Breast epithelium (tissue), 4 donors: ENCODE measurements at regions not wholly inside any gene's neighbourhood (a gene's known extent, or its start where the extent isn't known, plus 50 kb on each side); places are given as distances from the start of the nearest gene placed in this dataset.
A peak's percentile ranks its signal among the peaks of the same experiment; 100 is the strongest.

Experiments used
- DNase-seq, 2 donors: peaks; one replicate each; pipeline ENCODE4 v3.0.0-alpha.2; 2019; ENCODE audit warnings: low spot score in 2 of 2
- H3K27ac ChIP-seq, 2 donors: fragments of 200-600 bp; sonication (generic) in 1 of 2; one replicate each; pipeline ENCODE4 v1.5.1; 2016 to 2019; ENCODE audit warnings: mild to moderate bottlenecking in 1 of 2
- H3K27me3 ChIP-seq, 2 donors: fragments of 200-600 bp; sonication (generic) in 1 of 2; one replicate each; pipeline versions ENCODE4 v1.5.1 to v1.6.0; 2017 to 2019; ENCODE audit warnings: control low read depth in 1 of 2, mild to moderate bottlenecking in 1 of 2
- H3K36me3 ChIP-seq: fragments of 200-600 bp; one replicate; pipeline ENCODE4 v1.5.1; 2019
- H3K4me1 ChIP-seq, 2 donors: fragments of 200-600 bp; sonication (generic); one replicate each; pipeline ENCODE4 v1.5.1; 2016 to 2019; ENCODE audit warnings: control low read depth in 1 of 2
- H3K4me3 ChIP-seq, 3 donors: fragments of 200-600 bp; sonication (generic); 1 replicate in 2 of 3; 2 replicates in 1 of 3; pipeline ENCODE4 v1.5.1; 2016 to 2019; ENCODE audit warnings: mild to moderate bottlenecking in 3 of 3, moderate library complexity in 2 of 3
- H3K9me3 ChIP-seq, 2 donors: fragments of 200-600 bp; sonication (generic) in 1 of 2; one replicate each; pipeline ENCODE4 v1.5.1; 2016 to 2019; ENCODE audit warnings: control low read depth in 1 of 2
- POLR2A ChIP-seq: fragments of 450-650 bp; IDR thresholded peaks from one replicate; pipeline ENCODE4 v1.6.1; 2016; ENCODE audit warnings: antibody characterized with exemption, mild to moderate bottlenecking, moderate library complexity
- POLR2AphosphoS5 ChIP-seq, 3 donors: sonication (generic); formaldehyde crosslinking; IDR thresholded peaks; one replicate each; pipeline ENCODE4 v1.6.1; 2017; ENCODE audit warnings: antibody characterized with exemption in 3 of 3
- intact Hi-C: fragments of 100-400 bp; cut with DNase I; formaldehyde crosslinking; loops from one replicate; pipeline ENCODE4 v1.15.1; 2023; ENCODE audit warnings: low total_unique reads
- TF ChIP-seq, protein P1 (sequence below), 3 donors: fragments of 450-650 bp; IDR thresholded peaks; one replicate each; pipeline ENCODE4 v1.5.1; 2016 to 2017; ENCODE audit warnings: antibody characterized with exemption in 3 of 3, mild to moderate bottlenecking in 3 of 3, moderate library complexity in 3 of 3

DNA sequence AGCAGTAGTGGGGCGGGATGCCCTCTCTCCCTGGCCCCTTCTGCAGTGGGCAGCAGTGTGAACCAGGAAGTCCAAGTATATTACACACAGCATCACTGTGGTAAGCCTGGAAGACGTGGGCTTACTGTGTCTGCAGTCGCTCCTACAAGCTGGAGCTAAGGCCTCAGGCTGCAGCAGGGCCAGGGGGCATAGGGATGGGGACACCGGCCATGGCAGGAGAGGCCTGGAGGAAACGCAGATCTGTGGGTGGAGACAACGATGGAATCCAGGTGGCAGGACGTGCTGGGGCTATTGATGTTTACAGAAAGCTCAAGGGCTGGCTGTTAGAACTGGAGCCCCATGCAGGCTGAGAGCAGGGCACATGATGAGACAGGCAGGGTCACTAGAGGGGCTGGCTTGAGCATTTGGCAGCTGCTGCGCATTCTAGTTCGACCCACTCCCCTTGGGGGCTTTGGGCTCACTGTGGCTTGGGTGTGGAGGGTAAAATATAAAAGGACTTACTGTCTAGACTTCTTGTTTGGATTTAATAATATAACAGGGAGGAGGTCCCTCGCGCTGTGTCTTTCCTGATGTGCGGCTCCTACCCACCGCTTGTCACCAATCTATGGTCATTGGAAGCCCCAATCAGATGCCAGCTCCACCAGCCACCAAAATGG is 539.5 kb downstream of the TBC1D22A start:
- intact Hi-C loops = no loop called here
- Histone ChIP-seq H3K4me1 (no peaks in the 10 kb centered on the region), H3K27me3 (peaks cover 0 to 11% of the 10 kb centered on the region in 2 donors), H3K27ac (no peak overlapping the region), H3K4me3 (no peak overlapping the region), H3K36me3 (no peaks in the 10 kb centered on the region), H3K9me3 (no peaks in the 10 kb centered on the region)
- DNase-seq = peak in 1 of 2 donors; percentile 33
- TF ChIP-seq POLR2A = no peak
- TF ChIP-seq, protein P1, sequence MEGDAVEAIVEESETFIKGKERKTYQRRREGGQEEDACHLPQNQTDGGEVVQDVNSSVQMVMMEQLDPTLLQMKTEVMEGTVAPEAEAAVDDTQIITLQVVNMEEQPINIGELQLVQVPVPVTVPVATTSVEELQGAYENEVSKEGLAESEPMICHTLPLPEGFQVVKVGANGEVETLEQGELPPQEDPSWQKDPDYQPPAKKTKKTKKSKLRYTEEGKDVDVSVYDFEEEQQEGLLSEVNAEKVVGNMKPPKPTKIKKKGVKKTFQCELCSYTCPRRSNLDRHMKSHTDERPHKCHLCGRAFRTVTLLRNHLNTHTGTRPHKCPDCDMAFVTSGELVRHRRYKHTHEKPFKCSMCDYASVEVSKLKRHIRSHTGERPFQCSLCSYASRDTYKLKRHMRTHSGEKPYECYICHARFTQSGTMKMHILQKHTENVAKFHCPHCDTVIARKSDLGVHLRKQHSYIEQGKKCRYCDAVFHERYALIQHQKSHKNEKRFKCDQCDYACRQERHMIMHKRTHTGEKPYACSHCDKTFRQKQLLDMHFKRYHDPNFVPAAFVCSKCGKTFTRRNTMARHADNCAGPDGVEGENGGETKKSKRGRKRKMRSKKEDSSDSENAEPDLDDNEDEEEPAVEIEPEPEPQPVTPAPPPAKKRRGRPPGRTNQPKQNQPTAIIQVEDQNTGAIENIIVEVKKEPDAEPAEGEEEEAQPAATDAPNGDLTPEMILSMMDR (IDR thresholded peaks at IDR 0.05) = no peak
- no peak for TF ChIP-seq POLR2AphosphoS5 (IDR thresholded peaks at IDR 0.05)

DNA sequence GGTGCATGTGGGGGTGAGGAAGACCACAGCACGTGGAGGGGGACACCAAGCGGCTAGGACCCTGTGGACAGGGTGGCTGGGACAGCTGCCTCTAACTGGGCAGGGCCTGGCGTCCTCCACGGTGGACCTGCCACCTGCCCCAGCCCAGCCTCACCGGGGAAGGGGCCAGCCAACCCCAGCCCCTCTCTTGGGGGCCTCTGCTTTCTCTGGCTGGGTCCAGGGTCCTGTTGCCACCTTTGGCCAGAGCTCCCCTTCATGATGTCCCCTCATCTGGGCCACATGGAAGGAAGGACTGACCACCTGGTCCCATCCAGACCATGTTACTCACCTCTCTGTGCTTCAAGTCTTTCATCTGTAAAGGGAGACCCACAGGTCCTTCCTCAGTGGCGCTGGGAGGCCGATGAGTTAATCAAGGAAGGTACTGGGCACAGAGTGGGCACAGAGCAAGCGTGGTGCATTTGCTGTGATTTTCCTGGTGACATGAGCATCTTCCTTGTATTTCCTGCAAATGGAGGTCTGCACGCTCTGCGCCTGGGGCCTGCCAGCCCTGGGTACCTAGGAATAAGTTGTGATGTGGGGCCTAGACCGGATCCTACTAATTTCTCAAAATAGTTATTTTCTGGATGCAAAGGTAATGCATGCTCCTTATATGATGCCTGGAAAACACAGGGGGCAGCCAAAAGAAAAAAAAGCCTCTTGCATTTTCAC is 538.4 kb downstream of the TBC1D22A start:
- intact Hi-C loops = no loop called here
- no peaks in the 10 kb centered on the region for H3K9me3 ChIP-seq
- peaks cover 0 to 22% of the 10 kb centered on the region in 2 donors for H3K27me3 ChIP-seq
- TF ChIP-seq POLR2AphosphoS5 (IDR thresholded peaks at IDR 0.05) (no peak), POLR2A (no peak)
- TF ChIP-seq, protein P1 (IDR thresholded peaks at IDR 0.05) = no peak
- H3K36me3 ChIP-seq = no peaks in the 10 kb centered on the region
- DNase-seq = no peak
- H3K4me1 ChIP-seq = no peaks in the 10 kb centered on the region
- no peak overlapping the region for H3K27ac ChIP-seq
- no peak overlapping the region for H3K4me3 ChIP-seq

DNA sequence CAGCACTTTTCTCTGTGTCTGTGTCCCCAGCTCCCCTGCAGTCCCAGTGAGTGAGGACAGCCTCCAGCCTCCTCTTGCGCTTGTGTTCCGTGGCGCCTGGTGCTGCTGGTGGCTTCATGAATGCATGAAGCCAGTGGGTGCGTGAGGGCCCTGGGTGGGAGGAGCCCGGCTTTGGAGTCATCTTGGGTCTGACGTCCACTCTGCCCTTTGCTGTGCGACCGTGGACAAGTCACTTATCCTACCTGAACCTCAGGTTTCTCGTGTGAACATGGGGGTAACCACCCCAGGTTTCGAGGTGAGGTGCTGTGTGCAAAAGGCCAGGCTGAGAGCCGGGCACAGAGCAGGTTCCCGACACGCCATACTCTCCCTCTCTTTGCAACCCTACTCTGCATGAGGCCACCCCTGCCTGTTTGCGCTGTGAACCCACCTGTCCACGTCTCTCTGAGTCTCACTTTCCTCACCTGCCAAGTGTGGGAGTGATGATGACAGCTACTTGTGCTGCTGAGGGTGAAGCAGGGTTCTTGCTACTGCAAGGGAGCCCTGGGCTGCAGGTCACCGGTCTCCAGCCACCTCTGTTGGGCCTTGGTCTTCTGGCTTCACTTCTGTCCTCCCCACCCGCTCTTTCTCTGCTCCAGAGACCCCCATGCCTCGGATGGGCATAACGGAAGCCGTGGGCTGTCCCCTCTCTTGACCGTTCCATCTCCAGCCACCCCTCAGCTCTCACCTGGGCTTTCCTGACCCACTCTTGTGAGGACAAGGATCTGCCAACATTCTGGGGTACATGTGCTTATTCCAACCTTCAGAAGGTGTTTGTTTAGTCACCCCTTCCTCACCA is 537.6 kb downstream of the TBC1D22A start:
- no peaks in the 10 kb centered on the region for H3K9me3 ChIP-seq
- H3K27ac ChIP-seq = no peak overlapping the region
- no peaks in the 10 kb centered on the region for H3K4me1 ChIP-seq
- intact Hi-C loops = no loop called here
- H3K36me3 ChIP-seq = no peaks in the 10 kb centered on the region
- H3K27me3 ChIP-seq = peaks cover 0 to 29% of the 10 kb centered on the region in 2 donors
- H3K4me3 ChIP-seq = no peak overlapping the region
- TF ChIP-seq, protein P1 (IDR thresholded peaks at IDR 0.05) = no peak
- TF ChIP-seq POLR2AphosphoS5 (IDR thresholded peaks at IDR 0.05) (no peak), POLR2A (no peak)
- peak in 1 of 2 donors; percentile 24 for DNase-seq

DNA sequence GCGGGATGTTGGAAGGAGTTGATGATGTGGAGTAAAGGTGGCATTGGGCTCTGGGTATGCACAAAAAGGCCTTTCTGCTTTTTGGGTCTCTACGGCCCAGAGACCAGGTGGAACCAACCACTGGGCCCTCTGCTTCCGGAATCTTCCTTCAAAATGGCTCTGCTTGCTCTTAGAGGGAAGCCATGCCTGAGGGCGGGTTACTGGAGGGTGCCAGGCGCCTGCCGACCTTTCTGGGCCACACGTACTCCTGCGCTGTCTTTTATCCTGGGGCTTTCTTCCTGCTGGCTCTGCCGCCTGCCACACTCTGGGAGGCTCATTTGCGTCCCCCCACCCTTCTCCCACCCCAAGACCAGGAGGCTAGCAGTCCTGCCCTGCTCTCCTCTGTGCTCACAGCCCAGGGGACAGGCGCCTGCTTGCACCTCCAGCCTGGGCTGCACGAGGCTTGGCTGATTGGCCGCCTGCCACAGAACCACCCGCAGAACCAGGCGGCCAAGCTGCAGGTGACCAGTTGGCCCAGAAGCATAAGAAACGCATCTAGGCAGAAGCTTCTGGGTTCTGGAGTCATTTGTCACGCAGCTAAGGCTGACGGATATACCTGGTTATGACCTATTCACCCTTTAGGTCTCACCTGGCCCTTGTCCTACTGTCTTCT is 536.9 kb downstream of the TBC1D22A start:
- Histone ChIP-seq H3K27me3 (peaks cover 0 to 36% of the 10 kb centered on the region in 2 donors), H3K4me3 (no peak overlapping the region), H3K36me3 (no peaks in the 10 kb centered on the region), H3K4me1 (no peaks in the 10 kb centered on the region), H3K27ac (no peak overlapping the region), H3K9me3 (no peaks in the 10 kb centered on the region)
- intact Hi-C loops = no loop called here
- TF ChIP-seq, protein P1 (IDR thresholded peaks at IDR 0.05) = no peak
- TF ChIP-seq POLR2A (no peak), POLR2AphosphoS5 (IDR thresholded peaks at IDR 0.05) (no peak)
- DNase-seq = peak in 1 of 2 donors; percentile 35
